K562 (cell line): ENCODE measurements at regions not wholly inside any gene's neighbourhood (a gene's known extent, or its start where the extent isn't known, plus 50 kb on each side); places are given as distances from the start of the nearest gene placed in this dataset.

Experiments
- BRCA1 ChIP-seq, 2 experiments: fragments of 450-650 bp in 1 of 2; sonication (generic) in 1 of 2; formaldehyde crosslinking in 1 of 2; IDR thresholded peaks; 2 replicates each; pipeline versions ENCODE4 v1.5.0 to v1.6.1; 2017 to 2020; ENCODE audit warnings: mild to moderate bottlenecking in 1 of 2, missing genetic modification reagents in 1 of 2
- CHD2 ChIP-seq: IDR thresholded peaks from 2 replicates; pipeline ENCODE4 v1.6.1; 2011; ENCODE audit warnings: low read depth, low read length
- CTBP1 ChIP-seq: fragments of 450-650 bp; IDR thresholded peaks from 2 replicates; pipeline ENCODE4 v1.6.1; 2016; ENCODE audit warnings: borderline replicate concordance
- ELF4 ChIP-seq: fragments of 450-650 bp; formaldehyde crosslinking; IDR thresholded peaks from 2 replicates; pipeline ENCODE4 v1.4.0; 2022; ENCODE audit warnings: missing genetic modification characterization
- IFI16 ChIP-seq: fragments of 250-450 bp; sonication (Bioruptor Pico); IDR thresholded peaks from 2 replicates; pipeline ENCODE4 v2.1.2; 2022; ENCODE audit warnings: mild to moderate bottlenecking, inconsistent platforms
- KDM1A ChIP-seq, 2 experiments: fragments of 450-650 bp; IDR thresholded peaks; 2 replicates each; pipeline ENCODE4 v1.6.1; 2016; ENCODE audit warnings: mild to moderate bottlenecking in 2 of 2
- KLF6 ChIP-seq: fragments of 250-450 bp; sonication (Bioruptor Pico); IDR thresholded peaks from 2 replicates; pipeline ENCODE4 v1.4.0; 2020; ENCODE audit warnings: mild to moderate bottlenecking, moderate library complexity, borderline replicate concordance
- NR2C1 ChIP-seq, 2 experiments: fragments of 450-650 bp; IDR thresholded peaks; 2 replicates each; pipeline ENCODE4 v1.6.1; 2017; ENCODE audit warnings: mild to moderate bottlenecking in 2 of 2, antibody characterized with exemption in 1 of 2, inconsistent platforms in 1 of 2, missing compliant biosample characterization in 1 of 2, missing genetic modification characterization in 1 of 2
- POLR2A ChIP-seq: fragments of 450-650 bp; conservative IDR thresholded peaks from 2 replicates; pipeline ENCODE4 v1.6.1; 2016
- ZNF184 ChIP-seq: sonication (generic); formaldehyde crosslinking; IDR thresholded peaks from 2 replicates; pipeline ENCODE4 v1.5.0; 2020; ENCODE audit warnings: missing genetic modification reagents
- TF ChIP-seq, protein P1 (sequence below), 2 experiments: fragments of 450-650 bp in 1 of 2; IDR thresholded peaks; 2 replicates each; pipeline ENCODE4 v1.6.1; 2011 to 2017; ENCODE audit warnings: low read depth in 2 of 2, antibody characterized with exemption in 1 of 2, borderline replicate concordance in 1 of 2, low read length in 1 of 2, mild to moderate bottlenecking in 1 of 2, mixed read lengths in 1 of 2; ENCODE audit not compliant: control insufficient read depth in 1 of 2
- TF ChIP-seq, protein P2 (sequence below): sonication (generic); formaldehyde crosslinking; IDR thresholded peaks from 2 replicates; pipeline ENCODE4 v1.9.0; 2022; ENCODE audit warnings: mild to moderate bottlenecking, missing genetic modification reagents

- TF ChIP-seq KLF6 (CRISPR knock-in tag) (no peak), CTBP1 (no peak), KDM1A (IDR thresholded peaks at IDR 0.05) (no peak), IFI16 (no peak), ZNF184 (no peak), POLR2A (no peak), NR2C1 (IDR thresholded peaks at IDR 0.05) (no peak), NR2C1 (tag; IDR thresholded peaks at IDR 0.05) (no peak), ELF4 (CRISPR knock-in tag) (no peak), BRCA1 (IDR thresholded peaks at IDR 0.05) (no peak), BRCA1 (CRISPR knock-in tag; IDR thresholded peaks at IDR 0.05) (no peak), CHD2 (no peak)
- TF ChIP-seq, protein P1, sequence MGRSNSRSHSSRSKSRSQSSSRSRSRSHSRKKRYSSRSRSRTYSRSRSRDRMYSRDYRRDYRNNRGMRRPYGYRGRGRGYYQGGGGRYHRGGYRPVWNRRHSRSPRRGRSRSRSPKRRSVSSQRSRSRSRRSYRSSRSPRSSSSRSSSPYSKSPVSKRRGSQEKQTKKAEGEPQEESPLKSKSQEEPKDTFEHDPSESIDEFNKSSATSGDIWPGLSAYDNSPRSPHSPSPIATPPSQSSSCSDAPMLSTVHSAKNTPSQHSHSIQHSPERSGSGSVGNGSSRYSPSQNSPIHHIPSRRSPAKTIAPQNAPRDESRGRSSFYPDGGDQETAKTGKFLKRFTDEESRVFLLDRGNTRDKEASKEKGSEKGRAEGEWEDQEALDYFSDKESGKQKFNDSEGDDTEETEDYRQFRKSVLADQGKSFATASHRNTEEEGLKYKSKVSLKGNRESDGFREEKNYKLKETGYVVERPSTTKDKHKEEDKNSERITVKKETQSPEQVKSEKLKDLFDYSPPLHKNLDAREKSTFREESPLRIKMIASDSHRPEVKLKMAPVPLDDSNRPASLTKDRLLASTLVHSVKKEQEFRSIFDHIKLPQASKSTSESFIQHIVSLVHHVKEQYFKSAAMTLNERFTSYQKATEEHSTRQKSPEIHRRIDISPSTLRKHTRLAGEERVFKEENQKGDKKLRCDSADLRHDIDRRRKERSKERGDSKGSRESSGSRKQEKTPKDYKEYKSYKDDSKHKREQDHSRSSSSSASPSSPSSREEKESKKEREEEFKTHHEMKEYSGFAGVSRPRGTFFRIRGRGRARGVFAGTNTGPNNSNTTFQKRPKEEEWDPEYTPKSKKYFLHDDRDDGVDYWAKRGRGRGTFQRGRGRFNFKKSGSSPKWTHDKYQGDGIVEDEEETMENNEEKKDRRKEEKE (IDR thresholded peaks at IDR 0.05; ENCODE audit: borderline replicate concordance in 1 of 2, control insufficient read depth in 1 of 2, low read depth in 2 of 2, low read length in 1 of 2) = no peak
- TF ChIP-seq, protein P2, sequence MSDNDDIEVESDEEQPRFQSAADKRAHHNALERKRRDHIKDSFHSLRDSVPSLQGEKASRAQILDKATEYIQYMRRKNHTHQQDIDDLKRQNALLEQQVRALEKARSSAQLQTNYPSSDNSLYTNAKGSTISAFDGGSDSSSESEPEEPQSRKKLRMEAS (CRISPR knock-in tag) = no peak
Observed at GRCh38 chr2:35580956-35581355, 774.6 kb upstream of the CRIM1 start.
